H1 (cell line): ENCODE measurements at regions not wholly inside any gene's neighbourhood (a gene's known extent, or its start where the extent isn't known, plus 50 kb on each side); places are given as distances from the start of the nearest gene placed in this dataset.

Source experiments
- CTCF ChIA-PET: fragments of 300-600 bp; sonication (Branson Sonifier 250); formaldehyde crosslinking; loops from one replicate; lab custom pipeline; 2021; ENCODE audit not compliant: partially characterized antibody; lab: Charles Lee
- POLR2A ChIA-PET: fragments of 300-600 bp; sonication (Branson Sonifier 250); formaldehyde crosslinking; loops from one replicate; lab custom pipeline; 2021; ENCODE audit warnings: inconsistent platforms; ENCODE audit not compliant: partially characterized antibody; lab: Charles Lee
- DNase-seq, 2 experiments: peaks; one replicate each; pipeline versions ENCODE4 v3.0.0 to v3.0.0-alpha.2; 2010 to 2022; ENCODE audit warnings: low spot score in 2 of 2, low read depth in 1 of 2, mixed read lengths in 1 of 2
- FAIRE-seq: peaks from 2 replicates; lab custom pipeline; 2011; peaks lifted over from hg19 to GRCh38; lab: Jason Lieb, UNC
- H2AFZ ChIP-seq: 2 replicates; pipeline ENCODE4 v1.8.1; 2012; ENCODE audit warnings: low read length, inconsistent platforms
- H2AK5ac ChIP-seq: 2 replicates; pipeline ENCODE4 v1.6.1; 2013; ENCODE audit warnings: low read depth, low read length
- H2BK120ac ChIP-seq: replicated peaks from 2 replicates; pipeline ENCODE3; 2013; ENCODE audit warnings: low read depth, low read length, inconsistent platforms
- H2BK12ac ChIP-seq: 2 replicates; pipeline ENCODE4 v1.6.1; 2013; ENCODE audit warnings: low read depth, low read length
- H2BK15ac ChIP-seq: 2 replicates; pipeline ENCODE4 v1.6.1; 2013; ENCODE audit warnings: low read length
- H2BK20ac ChIP-seq: 2 replicates; pipeline ENCODE4 v1.6.1; 2013; ENCODE audit warnings: low read length
- H2BK5ac ChIP-seq: 2 replicates; pipeline ENCODE4 v1.6.1; 2013; ENCODE audit warnings: low read depth, low read length
- H3K14ac ChIP-seq: 2 replicates; pipeline ENCODE4 v1.6.1; 2013; ENCODE audit warnings: inconsistent platforms; ENCODE audit not compliant: insufficient read length
- H3K18ac ChIP-seq: 2 replicates; pipeline ENCODE4 v1.6.1; 2013; ENCODE audit warnings: low read length; ENCODE audit errors: extremely low read depth
- H3K23ac ChIP-seq: 2 replicates; pipeline ENCODE4 v1.6.1; 2013; ENCODE audit warnings: inconsistent platforms; ENCODE audit not compliant: insufficient read length
- H3K23me2 ChIP-seq: 2 replicates; pipeline ENCODE4 v1.6.1; 2013; ENCODE audit warnings: low read depth, low read length
- H3K27ac ChIP-seq: 2 replicates; pipeline ENCODE4 v1.6.1; 2011; ENCODE audit warnings: low read depth, low read length, inconsistent platforms
- H3K27me3 ChIP-seq, 4 experiments: replicated peaks in 1 of 4; 1 replicate in 1 of 4; 2 replicates in 3 of 4; pipeline versions ENCODE4 v1.6.1 to v1.8.1; 2011 to 2013; ENCODE audit warnings: low read length in 3 of 4, mild to moderate bottlenecking in 3 of 4, inconsistent platforms in 2 of 4, mixed read lengths in 2 of 4, moderate library complexity in 1 of 4; ENCODE audit not compliant: control insufficient read depth in 3 of 4, insufficient read depth in 3 of 4; ENCODE audit errors: extremely low read depth in 1 of 4
- H3K36me3 ChIP-seq, 4 experiments: 2 replicates each; pipeline versions ENCODE4 v1.6.1 to v1.8.1; 2011 to 2013; ENCODE audit warnings: mild to moderate bottlenecking in 4 of 4, low read length in 3 of 4, moderate library complexity in 2 of 4, control low read depth in 1 of 4, inconsistent platforms in 1 of 4; ENCODE audit not compliant: insufficient read depth in 4 of 4, control insufficient read depth in 2 of 4
- H3K4ac ChIP-seq: replicated peaks from 2 replicates; pipeline ENCODE3; 2013; ENCODE audit warnings: low read length, low read depth, mixed read lengths, inconsistent platforms; ENCODE audit not compliant: insufficient read length
- H3K4me1 ChIP-seq, 4 experiments: replicated peaks in 1 of 4; 1 replicate in 1 of 4; 2 replicates in 3 of 4; pipeline versions ENCODE4 v1.6.1 to v1.8.1; 2011 to 2013; ENCODE audit warnings: low read length in 3 of 4, inconsistent platforms in 2 of 4, mixed read lengths in 1 of 4; ENCODE audit not compliant: insufficient read depth in 4 of 4, control insufficient read depth in 3 of 4
- H3K4me2 ChIP-seq, 2 experiments: 2 replicates each; pipeline versions ENCODE4 v1.6.1 to v1.8.1; 2011 to 2013; ENCODE audit warnings: low read depth in 2 of 2, low read length in 2 of 2, control low read depth in 1 of 2, inconsistent platforms in 1 of 2, mild to moderate bottlenecking in 1 of 2; ENCODE audit not compliant: insufficient read depth in 1 of 2
- H3K4me3 ChIP-seq, 4 experiments: fragments of 200-600, 300-600 bp in 1 of 4; sonication (generic), shearing (Covaris generic), sonication (Bioruptor Twin) in 1 of 4; 2 replicates each; pipeline versions ENCODE4 v1.5.1 to v1.8.1; 2011 to 2016; ENCODE audit warnings: low read length in 4 of 4, low read depth in 3 of 4, control low read depth in 2 of 4, inconsistent platforms in 2 of 4, mild to moderate bottlenecking in 2 of 4, mixed read lengths in 1 of 4, moderate library complexity in 1 of 4; ENCODE audit not compliant: insufficient read depth in 2 of 4; ENCODE audit errors: extremely low read depth in 1 of 4
- H3K56ac ChIP-seq: replicated peaks from 2 replicates; pipeline ENCODE3; 2013; ENCODE audit warnings: low read depth, mild to moderate bottlenecking, mixed read lengths, low read length, inconsistent platforms; ENCODE audit not compliant: insufficient read length
- H3K79me1 ChIP-seq: 2 replicates; pipeline ENCODE4 v1.6.1; 2013; ENCODE audit warnings: low read depth, low read length, control low read depth
- H3K79me2 ChIP-seq, 2 experiments: 2 replicates each; pipeline versions ENCODE4 v1.6.1 to v1.8.1; 2012 to 2013; ENCODE audit warnings: low read length in 2 of 2, mild to moderate bottlenecking in 2 of 2, inconsistent platforms in 1 of 2; ENCODE audit not compliant: insufficient read depth in 2 of 2, control insufficient read depth in 1 of 2
- H3K9ac ChIP-seq, 4 experiments: replicated peaks in 1 of 4; 1 replicate in 1 of 4; 2 replicates in 3 of 4; pipeline versions ENCODE4 v1.6.1 to v1.8.1; 2011 to 2013; ENCODE audit warnings: low read depth in 3 of 4, low read length in 3 of 4, control low read depth in 2 of 4, mild to moderate bottlenecking in 2 of 4, moderate library complexity in 2 of 4, inconsistent platforms in 1 of 4; ENCODE audit errors: extremely low read depth in 1 of 4
- H3K9me3 ChIP-seq, 2 experiments: 2 replicates each; pipeline versions ENCODE4 v1.6.1 to v1.8.1; 2012 to 2013; ENCODE audit warnings: mild to moderate bottlenecking in 2 of 2, moderate library complexity in 2 of 2, control low read depth in 1 of 2, inconsistent platforms in 1 of 2, low read depth in 1 of 2, low read length in 1 of 2, mixed read lengths in 1 of 2; ENCODE audit not compliant: insufficient read depth in 2 of 2
- H4K20me1 ChIP-seq, 2 experiments: replicated peaks in 1 of 2; 2 replicates each; pipeline versions ENCODE3 to v1.8.1; 2011 to 2013; ENCODE audit warnings: inconsistent platforms in 2 of 2, low read length in 2 of 2, mild to moderate bottlenecking in 1 of 2; ENCODE audit not compliant: insufficient read depth in 2 of 2, control insufficient read depth in 1 of 2
- H4K5ac ChIP-seq: 2 replicates; pipeline ENCODE4 v1.6.1; 2013; ENCODE audit warnings: low read length, low read depth, mixed read lengths, inconsistent platforms; ENCODE audit not compliant: insufficient read length
- H4K8ac ChIP-seq: 2 replicates; pipeline ENCODE4 v1.8.0; 2013; ENCODE audit warnings: mild to moderate bottlenecking, moderate library complexity, low read length, inconsistent platforms; ENCODE audit not compliant: insufficient read depth; ENCODE audit errors: extremely low read depth
- H4K91ac ChIP-seq: replicated peaks from 2 replicates; pipeline ENCODE3; 2013; ENCODE audit warnings: low read length, mixed read lengths, inconsistent platforms; ENCODE audit not compliant: insufficient read length
- BCL11A ChIP-seq, 2 experiments: IDR thresholded peaks; one replicate each; pipeline ENCODE4 v1.6.1; 2011; ENCODE audit warnings: low read depth in 2 of 2, low read length in 2 of 2, mild to moderate bottlenecking in 2 of 2
- CREB1 ChIP-seq: IDR thresholded peaks from 2 replicates; pipeline ENCODE4 v1.6.1; 2012; ENCODE audit warnings: inconsistent platforms
- KDM1A ChIP-seq: fragments of 200-600, 300-600 bp; sonication (generic); IDR thresholded peaks from 2 replicates; pipeline ENCODE4 v1.7.1; 2016; ENCODE audit warnings: mild to moderate bottlenecking, low read length, borderline replicate concordance
- KDM5A ChIP-seq: fragments of 200-600 bp; IDR thresholded peaks from 2 replicates; pipeline ENCODE4 v1.7.1; 2012; ENCODE audit warnings: mild to moderate bottlenecking, low read length, inconsistent platforms, mixed read lengths
- PHF8 ChIP-seq: fragments of 200-600 bp; sonication (generic); conservative IDR thresholded peaks from 2 replicates; pipeline ENCODE4 v1.7.1; 2012; ENCODE audit warnings: low read depth, mild to moderate bottlenecking, inconsistent platforms, low read length, moderate library complexity
- RBBP5 ChIP-seq: IDR thresholded peaks from 2 replicates; pipeline ENCODE4 v1.7.1; 2012; ENCODE audit warnings: low read depth, mild to moderate bottlenecking, inconsistent platforms, low read length, moderate library complexity, borderline replicate concordance
- RXRA ChIP-seq: IDR thresholded peaks from 2 replicates; pipeline ENCODE4 v1.6.1; 2011; ENCODE audit warnings: low read depth, mild to moderate bottlenecking, low read length, moderate library complexity; ENCODE audit not compliant: insufficient read depth
- SIRT6 ChIP-seq: IDR thresholded peaks from one replicate; pipeline ENCODE4 v1.7.1; 2012; ENCODE audit warnings: low read length, inconsistent platforms
- SP2 ChIP-seq: IDR thresholded peaks from 2 replicates; pipeline ENCODE4 v1.6.1; 2012; ENCODE audit warnings: mild to moderate bottlenecking, low read length, inconsistent platforms
- TAF1 ChIP-seq: IDR thresholded peaks from 2 replicates; pipeline ENCODE4 v1.6.1; 2011; ENCODE audit warnings: mild to moderate bottlenecking, low read depth, low read length
- WGBS, 2 experiments: shearing (Covaris generic) in 1 of 2; methylation state at CpG; one replicate each; pipeline versions ENCODE4 v1.1.6 to v1.1.7; 2013 to 2015; ENCODE audit warnings: low lambda C conversion rate in 2 of 2, mixed read lengths in 2 of 2, inconsistent platforms in 1 of 2, low coverage in 1 of 2, missing lambda C conversion rate in 1 of 2; ENCODE audit not compliant: insufficient replicate concordance in 2 of 2, insufficient coverage in 1 of 2, insufficient read length in 1 of 2; ENCODE audit errors: extremely low coverage in 1 of 2, missing lambda C conversion rate in 1 of 2; 5-methylcytosine and 5-hydroxymethylcytosine counted together
- TF ChIP-seq, protein P1 (sequence below), 3 experiments: IDR thresholded peaks; 1 replicate in 2 of 3; 2 replicates in 1 of 3; pipeline versions ENCODE4 v1.5.1 to v1.6.1; 2011; ENCODE audit warnings: low read length in 3 of 3, mild to moderate bottlenecking in 3 of 3, inconsistent platforms in 2 of 3, low read depth in 1 of 3, moderate library complexity in 1 of 3; ENCODE audit not compliant: insufficient read depth in 1 of 3; ENCODE audit errors: control extremely low read depth in 1 of 3
- TF ChIP-seq, protein P2 (sequence below): IDR thresholded peaks from 2 replicates; pipeline ENCODE4 v1.6.1; 2011; ENCODE audit warnings: low read depth, mild to moderate bottlenecking, low read length; ENCODE audit not compliant: insufficient read depth

DNA sequence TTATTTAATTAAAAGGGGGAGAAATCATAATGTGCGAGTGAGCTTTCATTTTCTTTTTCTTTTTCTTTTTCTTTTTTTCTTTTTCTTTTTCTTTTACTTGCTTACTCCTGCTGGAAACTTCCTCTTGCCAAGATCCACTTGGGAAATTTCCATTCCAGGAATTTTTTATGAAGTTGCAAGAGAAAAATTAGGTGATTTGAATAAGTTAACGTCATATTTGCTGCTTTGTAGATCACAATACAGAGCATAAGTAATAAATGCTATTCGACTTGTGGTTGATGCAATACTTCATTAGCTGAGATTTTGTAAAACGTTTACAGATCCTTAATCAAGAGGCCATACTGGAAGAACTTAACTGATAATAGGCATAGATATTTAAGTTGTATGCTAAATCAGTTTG is 354.7 kb upstream of the SMIM21 start:
- Histone ChIP-seq H3K36me3 (no peaks in the 10 kb centered on the region), H3K4me1 (peaks cover 0 to 5% (median 0%) of the 10 kb centered on the region in 4 experiments; a peak in 4 of 7 replicates), H3K9me3 (0 out of 4 replicates have a peak, but pooled peaks cover 0 to 2% of the 10 kb centered on the region in 2 experiments), H2BK15ac (no peak overlapping the region), H2BK5ac (no peak overlapping the region), H3K27ac (no peak overlapping the region), H3K4me2 (no peak overlapping the region), H3K18ac (no peak overlapping the region), H2AK5ac (no peak overlapping the region), H2BK12ac (no peak overlapping the region), H3K79me1 (no peaks in the 10 kb centered on the region), H4K8ac (no peak overlapping the region), H2BK20ac (no peak overlapping the region), H4K5ac (no peak overlapping the region), H3K23me2 (no peaks in the 10 kb centered on the region), H3K23ac (no peak overlapping the region), H4K91ac (no peak overlapping the region), H3K4ac (no peak overlapping the region), H3K56ac (no peak overlapping the region), H2AFZ (no peak overlapping the region), H3K14ac (no peak overlapping the region), H3K27me3 (no peaks in the 10 kb centered on the region), H3K9ac (no peak overlapping the region), H4K20me1 (no peaks in the 10 kb centered on the region), H2BK120ac (no peak overlapping the region), H3K4me3 (no peak overlapping the region), H3K79me2 (no peaks in the 10 kb centered on the region)
- CTCF ChIA-PET: interaction anchor here (0.9 kb wide), 1 partner anchor 15 kb away, joined by 4 read pairs; no protein-coding TSS in a partner anchor
- DNase-seq: no peak
- WGBS, 2 experiments: 89% methylated on average over 4 of the region's 4 CpGs; no CpG with 5 or more reads in 1 of the 2 experiments
- POLR2A ChIA-PET: no interaction called here
- no peak for FAIRE-seq
- TF ChIP-seq TAF1: no peak
- no peak for TF ChIP-seq KDM5A
- TF ChIP-seq BCL11A (IDR thresholded peaks at IDR 0.05; ENCODE audit: low read depth in 2 of 2, low read length in 2 of 2): no peak
- TF ChIP-seq RXRA: no peak
- TF ChIP-seq SIRT6: no peak
- TF ChIP-seq, protein P1, sequence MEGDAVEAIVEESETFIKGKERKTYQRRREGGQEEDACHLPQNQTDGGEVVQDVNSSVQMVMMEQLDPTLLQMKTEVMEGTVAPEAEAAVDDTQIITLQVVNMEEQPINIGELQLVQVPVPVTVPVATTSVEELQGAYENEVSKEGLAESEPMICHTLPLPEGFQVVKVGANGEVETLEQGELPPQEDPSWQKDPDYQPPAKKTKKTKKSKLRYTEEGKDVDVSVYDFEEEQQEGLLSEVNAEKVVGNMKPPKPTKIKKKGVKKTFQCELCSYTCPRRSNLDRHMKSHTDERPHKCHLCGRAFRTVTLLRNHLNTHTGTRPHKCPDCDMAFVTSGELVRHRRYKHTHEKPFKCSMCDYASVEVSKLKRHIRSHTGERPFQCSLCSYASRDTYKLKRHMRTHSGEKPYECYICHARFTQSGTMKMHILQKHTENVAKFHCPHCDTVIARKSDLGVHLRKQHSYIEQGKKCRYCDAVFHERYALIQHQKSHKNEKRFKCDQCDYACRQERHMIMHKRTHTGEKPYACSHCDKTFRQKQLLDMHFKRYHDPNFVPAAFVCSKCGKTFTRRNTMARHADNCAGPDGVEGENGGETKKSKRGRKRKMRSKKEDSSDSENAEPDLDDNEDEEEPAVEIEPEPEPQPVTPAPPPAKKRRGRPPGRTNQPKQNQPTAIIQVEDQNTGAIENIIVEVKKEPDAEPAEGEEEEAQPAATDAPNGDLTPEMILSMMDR (IDR thresholded peaks at IDR 0.05; ENCODE audit: control extremely low read depth in 1 of 3, insufficient read depth in 1 of 3, low read depth in 1 of 3, low read length in 3 of 3): no peak
- TF ChIP-seq, protein P2, sequence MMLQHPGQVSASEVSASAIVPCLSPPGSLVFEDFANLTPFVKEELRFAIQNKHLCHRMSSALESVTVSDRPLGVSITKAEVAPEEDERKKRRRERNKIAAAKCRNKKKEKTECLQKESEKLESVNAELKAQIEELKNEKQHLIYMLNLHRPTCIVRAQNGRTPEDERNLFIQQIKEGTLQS: no peak
- no peak for TF ChIP-seq PHF8
- no peak for TF ChIP-seq KDM1A
- no peak for TF ChIP-seq SP2
- TF ChIP-seq RBBP5: no peak
- no peak for TF ChIP-seq CREB1
